HG02623 (cell line): ENCODE measurements at regions not wholly inside any gene's neighbourhood (a gene's known extent, or its start where the extent isn't known, plus 50 kb on each side); places are given as distances from the start of the nearest gene placed in this dataset.

Experiments
- ATAC-seq: cut with Tn5 transposase; IDR thresholded peaks from one replicate; pipeline ENCODE4 v1.9.1; 2021; ENCODE audit warnings: moderate library complexity; ENCODE audit not compliant: unreplicated experiment

DNA sequence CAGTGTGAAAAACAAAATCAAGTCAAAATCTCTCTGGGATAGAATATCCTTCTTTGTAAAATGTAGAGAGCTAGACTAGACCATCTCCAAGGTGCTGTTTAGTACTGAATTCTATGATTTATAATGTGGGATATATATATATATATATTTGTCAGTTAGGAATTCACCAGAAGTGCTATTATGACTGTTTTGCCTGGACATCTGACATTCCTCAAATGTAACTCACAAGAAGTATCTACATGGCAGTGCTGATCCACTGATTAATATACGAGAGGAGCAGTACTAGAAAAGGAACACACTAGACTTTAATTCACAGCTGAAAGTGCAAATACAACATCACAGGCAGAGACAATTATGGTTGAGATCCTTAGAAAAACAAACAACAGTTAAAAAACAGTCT, 208.9 kb downstream of the GBA3 start:
- no peak for ATAC-seq

DNA sequence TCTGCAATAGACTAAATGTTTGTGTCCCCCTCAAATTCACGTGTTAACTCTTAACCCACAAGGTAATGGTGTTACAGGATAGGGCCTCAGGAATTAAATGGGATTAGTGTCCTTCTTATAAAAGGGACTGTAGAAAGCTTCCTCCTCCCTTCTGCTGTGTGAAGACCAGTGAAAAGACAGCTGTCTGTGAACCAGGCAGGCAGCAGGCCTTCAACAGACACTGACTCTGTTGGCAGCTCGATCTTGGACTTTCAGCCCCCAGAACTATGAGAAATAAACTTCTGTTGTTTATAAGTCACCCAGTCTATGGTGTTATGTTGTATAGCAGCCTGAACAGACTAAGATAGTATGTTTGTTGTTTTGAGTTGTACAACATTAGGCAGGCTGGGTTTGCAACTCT, 208.1 kb downstream of the GBA3 start:
- ATAC-seq = no peak

DNA sequence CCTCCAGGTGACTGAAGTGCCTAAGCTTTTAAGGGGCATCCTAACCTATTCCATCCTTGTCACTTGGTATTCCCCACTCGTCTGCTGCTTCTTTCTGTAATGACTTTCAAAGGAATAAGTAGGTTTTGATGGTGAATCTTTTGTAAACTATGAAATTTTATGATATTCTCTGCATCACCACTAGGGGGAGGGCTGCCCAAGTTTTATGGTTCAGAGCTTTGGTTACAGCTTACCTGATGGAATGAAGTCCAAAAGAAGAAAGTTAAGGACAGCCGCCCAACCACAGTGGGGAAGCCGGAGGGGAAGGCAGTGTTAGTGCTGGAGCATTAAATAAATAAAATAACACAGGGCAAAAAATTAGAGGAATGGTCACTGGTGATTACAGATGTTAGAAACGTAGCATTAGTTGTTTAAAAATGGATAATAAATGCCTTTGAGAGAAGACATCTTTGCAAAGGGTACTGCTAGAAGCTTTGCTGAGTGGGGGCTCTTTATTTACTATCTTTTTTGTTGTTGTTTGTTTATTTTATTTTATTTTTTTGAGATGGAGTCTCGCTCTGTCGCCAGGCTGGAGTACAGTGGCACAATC, 204.9 kb downstream of the GBA3 start:
- no peak for ATAC-seq

DNA sequence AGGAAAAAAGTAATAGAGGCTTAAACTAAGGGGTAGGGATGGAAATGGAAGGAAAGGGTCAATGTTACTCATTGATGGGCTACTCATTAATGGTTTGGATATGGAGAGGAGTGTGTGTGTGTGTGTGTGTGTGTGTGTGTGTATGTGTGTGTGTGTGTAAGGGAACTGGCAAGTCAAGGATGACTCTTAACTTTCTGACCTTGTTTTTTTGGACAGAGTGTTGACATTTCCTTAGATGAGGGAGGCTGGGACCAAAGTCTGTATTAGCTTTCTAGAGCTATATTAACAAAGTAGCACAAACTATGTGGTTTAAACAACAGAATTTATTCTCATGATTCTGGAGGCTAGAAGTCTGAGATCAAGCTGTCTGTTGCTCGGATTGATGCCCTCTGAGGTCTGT, 202.7 kb downstream of the GBA3 start:
- no peak for ATAC-seq

GRCh38 chr4:22884157-22884556, 191.4 kb downstream of the GBA3 start:
- ATAC-seq = no peak

GRCh38 chr4:22881411-22881810, 188.7 kb downstream of the GBA3 start:
- ATAC-seq = no peak

DNA sequence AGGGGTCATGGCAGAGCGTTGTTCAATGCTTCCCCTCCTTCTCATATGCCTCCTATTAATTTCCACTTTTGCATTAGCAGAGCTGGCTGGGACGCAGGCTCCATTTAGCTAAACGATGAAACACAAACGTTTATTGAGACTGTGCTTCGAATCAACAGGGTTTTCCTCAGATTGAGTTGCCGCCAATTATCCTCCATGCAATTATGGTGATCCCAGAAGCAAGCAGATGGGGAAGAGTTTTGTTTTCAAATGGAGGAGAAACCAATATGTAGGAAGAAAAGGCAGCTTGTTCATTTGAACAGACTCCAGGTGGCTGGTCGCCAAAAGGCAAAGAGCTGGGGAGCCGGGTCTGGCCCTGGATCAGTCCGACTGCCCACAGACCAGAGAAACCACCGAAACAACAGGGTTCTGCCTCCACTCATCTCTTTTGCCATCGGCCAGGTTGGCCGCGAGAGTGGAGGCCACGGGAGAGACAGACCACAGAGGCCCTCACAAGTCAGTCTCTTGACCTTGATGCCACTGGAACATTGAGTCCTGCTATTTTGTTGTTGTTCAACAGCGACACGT, 184.8 kb downstream of the GBA3 start:
- no peak for ATAC-seq

DNA sequence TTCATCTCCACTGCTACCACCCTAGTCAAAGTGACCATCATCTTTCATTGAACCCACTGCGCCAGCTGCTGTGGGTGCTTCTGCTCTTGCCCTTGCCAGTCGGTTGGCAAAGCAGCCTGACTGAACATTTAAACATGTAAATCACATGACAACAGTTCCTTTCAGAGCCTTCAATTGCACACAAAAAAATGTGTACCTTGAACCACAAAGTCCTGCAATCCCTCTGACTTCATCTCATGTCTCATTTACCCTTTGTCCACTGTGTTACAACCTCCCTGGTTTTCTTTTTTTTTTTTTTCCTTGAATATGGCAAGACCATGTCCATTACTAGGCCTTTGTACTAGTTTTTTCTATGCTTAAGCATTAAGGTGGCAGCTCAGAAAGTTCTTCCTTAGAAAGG, 183.5 kb downstream of the GBA3 start:
- ATAC-seq = no peak

DNA sequence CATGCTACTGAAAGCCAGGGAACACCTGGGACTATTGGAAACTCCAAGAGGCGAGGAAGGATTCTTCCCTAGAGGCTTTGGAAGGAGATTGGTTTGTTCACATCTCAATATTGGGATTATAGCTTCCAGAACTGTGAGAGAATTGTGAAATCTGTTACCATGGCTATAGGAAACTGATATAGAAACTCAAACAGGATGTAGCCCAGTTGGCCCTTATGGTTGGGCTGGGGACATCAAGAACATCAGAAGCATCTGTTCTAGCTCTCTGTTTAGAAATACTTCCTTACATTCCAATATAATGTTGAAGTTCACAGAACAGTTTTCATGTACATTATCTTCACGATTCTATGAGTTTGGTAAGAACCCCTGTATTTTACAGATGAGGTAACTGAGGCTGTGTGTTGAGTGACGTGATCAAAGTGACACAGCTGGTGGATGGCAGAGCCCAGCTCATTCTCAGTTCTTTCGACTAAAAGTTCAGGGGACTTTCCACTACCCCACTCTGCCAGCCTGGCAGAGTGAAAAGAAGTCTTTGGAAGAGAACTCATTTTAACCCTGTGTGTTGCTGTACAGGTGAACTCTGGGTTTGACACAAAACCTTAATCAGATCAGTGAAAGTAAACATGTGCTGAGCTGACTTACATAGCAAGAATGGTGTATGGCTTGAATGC, 183.0 kb downstream of the GBA3 start:
- ATAC-seq = no peak

- no peak for ATAC-seq
Observed at GRCh38 chr4:22874334-22874912, 181.7 kb downstream of the GBA3 start.

DNA sequence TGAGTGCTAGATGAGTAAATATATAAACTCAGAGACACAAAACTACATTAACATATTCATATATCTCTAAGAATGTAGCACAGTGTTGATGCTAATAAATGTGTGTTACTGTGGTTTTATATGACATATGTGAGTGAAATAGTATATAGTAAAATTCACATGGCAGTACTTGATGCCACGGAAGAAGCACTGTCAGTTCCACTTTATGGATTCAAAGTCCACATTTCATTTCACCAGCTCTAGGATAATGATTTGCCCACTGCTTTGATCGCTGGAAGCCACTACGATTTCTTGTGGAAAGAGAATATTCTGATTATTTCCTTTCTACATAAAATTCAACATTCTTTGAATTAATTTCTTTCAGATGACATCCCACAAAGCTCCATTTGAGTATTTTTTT, 181.2 kb downstream of the GBA3 start:
- ATAC-seq = no peak

DNA sequence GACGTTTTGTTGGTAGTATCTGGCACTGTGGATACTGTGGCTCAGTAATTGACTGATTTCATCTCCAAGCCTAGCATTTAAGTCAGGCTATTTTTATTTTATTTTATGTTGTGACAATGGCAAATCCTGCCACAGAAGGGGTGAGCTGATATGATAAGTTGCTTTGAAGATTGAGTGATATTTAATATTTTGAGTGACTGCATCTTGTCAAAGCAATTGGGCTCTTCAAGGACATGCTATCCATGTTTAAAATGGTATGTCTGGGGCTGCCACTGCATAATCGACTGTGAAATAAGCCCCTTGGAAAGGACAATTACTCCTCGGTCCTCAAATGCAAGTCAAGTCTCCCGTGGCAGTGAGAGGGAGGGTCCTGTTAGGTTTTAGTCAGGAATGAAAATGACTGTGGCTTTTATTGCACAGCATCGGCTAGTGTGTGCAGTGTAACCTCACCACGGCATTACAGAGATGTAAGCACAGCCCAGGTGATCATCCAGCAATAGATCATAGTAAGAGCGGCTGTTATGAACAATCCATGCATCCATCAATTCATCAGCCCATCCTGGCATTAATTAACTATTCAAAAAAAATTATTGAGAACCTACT, 178.2 kb downstream of the GBA3 start:
- ATAC-seq = no peak

- ATAC-seq = no peak
Observed at GRCh38 chr4:22869235-22869634, 176.5 kb downstream of the GBA3 start.
